Peyer's patch (tissue), 4 donors: ENCODE measurements at regions not wholly inside any gene's neighbourhood (a gene's known extent, or its start where the extent isn't known, plus 50 kb on each side); places are given as distances from the start of the nearest gene placed in this dataset.

Experiments used
- DNase-seq, 3 donors: peaks; one replicate each; pipeline ENCODE4 v3.0.0-alpha.2; 2017 to 2019
- H3K27ac ChIP-seq, 4 donors: fragments of 200-600 bp; sonication (generic); one replicate each; pipeline ENCODE4 v1.5.1; 2016 to 2019
- H3K27me3 ChIP-seq, 2 donors: fragments of 200-600 bp; sonication (generic); one replicate each; pipeline ENCODE4 v1.5.1; 2019
- H3K36me3 ChIP-seq, 3 donors: fragments of 200-600 bp; sonication (generic); one replicate each; pipeline ENCODE4 v1.5.1; 2016 to 2019
- H3K4me1 ChIP-seq, 4 donors: fragments of 200-600 bp; sonication (generic); one replicate each; pipeline ENCODE4 v1.5.1; 2016 to 2019
- H3K4me3 ChIP-seq, 4 donors: fragments of 200-600 bp; sonication (generic); 1 replicate in 3 of 4; 2 replicates in 1 of 4; pipeline ENCODE4 v1.5.1; 2016 to 2019; ENCODE audit warnings: mild to moderate bottlenecking in 1 of 4
- H3K9me3 ChIP-seq, 4 donors: fragments of 200-600 bp; sonication (generic); one replicate each; pipeline ENCODE4 v1.5.1; 2016 to 2019; ENCODE audit warnings: mild to moderate bottlenecking in 1 of 4
- POLR2A ChIP-seq, 2 donors: fragments of 450-650 bp; IDR thresholded peaks; one replicate each; pipeline ENCODE4 v1.5.1; 2017; ENCODE audit warnings: antibody characterized with exemption in 2 of 2, mild to moderate bottlenecking in 2 of 2, moderate library complexity in 2 of 2
- TF ChIP-seq, protein P1 (sequence below), 6 experiments: fragments of 450-650 bp in 4 of 6; fragments of 200-600 bp in 2 of 6; sonication (generic) in 1 of 6; IDR thresholded peaks; one replicate each; pipeline ENCODE4 v1.5.1; 2017 to 2019; ENCODE audit warnings: antibody characterized with exemption in 6 of 6, mild to moderate bottlenecking in 3 of 6, moderate library complexity in 1 of 6

DNA sequence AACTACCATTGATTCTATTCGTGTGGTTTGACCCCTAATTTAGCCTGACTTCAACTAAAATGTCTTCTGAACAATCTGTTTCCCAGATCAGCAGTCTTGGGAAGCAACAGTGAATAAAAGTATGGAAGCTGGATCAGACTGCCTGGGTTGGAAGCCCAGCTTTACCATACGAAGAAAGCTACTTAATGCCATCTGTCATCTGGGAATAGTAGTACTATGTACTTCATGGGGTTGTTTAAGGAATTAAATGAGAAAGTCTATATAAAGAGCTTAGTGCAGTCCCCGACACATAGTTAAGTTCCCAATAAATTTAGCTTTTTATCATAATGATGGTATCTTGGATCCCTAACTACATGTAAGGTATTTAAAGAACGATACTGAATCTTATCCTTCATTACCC is 151.5 kb upstream of the ERCC4 start:
- Histone ChIP-seq H3K36me3 (no peaks in the 10 kb centered on the region), H3K4me1 (no peaks in the 10 kb centered on the region), H3K4me3 (no peak overlapping the region), H3K9me3 (no peaks in the 10 kb centered on the region), H3K27me3 (no peaks in the 10 kb centered on the region), H3K27ac (no peak overlapping the region)
- no peak for DNase-seq
- no peak for TF ChIP-seq POLR2A (IDR thresholded peaks at IDR 0.05)
- TF ChIP-seq, protein P1, sequence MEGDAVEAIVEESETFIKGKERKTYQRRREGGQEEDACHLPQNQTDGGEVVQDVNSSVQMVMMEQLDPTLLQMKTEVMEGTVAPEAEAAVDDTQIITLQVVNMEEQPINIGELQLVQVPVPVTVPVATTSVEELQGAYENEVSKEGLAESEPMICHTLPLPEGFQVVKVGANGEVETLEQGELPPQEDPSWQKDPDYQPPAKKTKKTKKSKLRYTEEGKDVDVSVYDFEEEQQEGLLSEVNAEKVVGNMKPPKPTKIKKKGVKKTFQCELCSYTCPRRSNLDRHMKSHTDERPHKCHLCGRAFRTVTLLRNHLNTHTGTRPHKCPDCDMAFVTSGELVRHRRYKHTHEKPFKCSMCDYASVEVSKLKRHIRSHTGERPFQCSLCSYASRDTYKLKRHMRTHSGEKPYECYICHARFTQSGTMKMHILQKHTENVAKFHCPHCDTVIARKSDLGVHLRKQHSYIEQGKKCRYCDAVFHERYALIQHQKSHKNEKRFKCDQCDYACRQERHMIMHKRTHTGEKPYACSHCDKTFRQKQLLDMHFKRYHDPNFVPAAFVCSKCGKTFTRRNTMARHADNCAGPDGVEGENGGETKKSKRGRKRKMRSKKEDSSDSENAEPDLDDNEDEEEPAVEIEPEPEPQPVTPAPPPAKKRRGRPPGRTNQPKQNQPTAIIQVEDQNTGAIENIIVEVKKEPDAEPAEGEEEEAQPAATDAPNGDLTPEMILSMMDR (IDR thresholded peaks at IDR 0.05) = no peak

DNA sequence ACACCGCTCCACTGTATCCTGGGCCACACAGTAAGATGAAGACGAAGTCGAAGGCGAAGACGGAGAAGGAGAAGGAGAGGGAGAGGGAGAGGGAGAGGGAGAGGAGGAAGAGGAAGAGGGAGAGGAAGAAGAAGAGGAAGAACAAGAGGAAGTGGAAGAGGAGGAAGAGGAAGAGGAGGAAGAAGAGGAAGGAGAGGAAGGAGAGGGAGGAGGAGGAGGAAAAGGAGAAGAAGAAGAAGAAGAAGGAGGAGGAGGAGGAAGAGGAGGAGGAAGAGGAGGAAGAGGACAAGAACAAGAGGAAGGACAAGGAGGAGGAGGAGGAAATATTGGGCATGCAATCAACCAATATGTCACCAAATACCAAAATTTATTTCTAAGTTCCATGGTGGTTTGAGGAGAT is 149.5 kb upstream of the ERCC4 start:
- DNase-seq = no peak
- no peak overlapping the region for H3K27ac ChIP-seq

DNA sequence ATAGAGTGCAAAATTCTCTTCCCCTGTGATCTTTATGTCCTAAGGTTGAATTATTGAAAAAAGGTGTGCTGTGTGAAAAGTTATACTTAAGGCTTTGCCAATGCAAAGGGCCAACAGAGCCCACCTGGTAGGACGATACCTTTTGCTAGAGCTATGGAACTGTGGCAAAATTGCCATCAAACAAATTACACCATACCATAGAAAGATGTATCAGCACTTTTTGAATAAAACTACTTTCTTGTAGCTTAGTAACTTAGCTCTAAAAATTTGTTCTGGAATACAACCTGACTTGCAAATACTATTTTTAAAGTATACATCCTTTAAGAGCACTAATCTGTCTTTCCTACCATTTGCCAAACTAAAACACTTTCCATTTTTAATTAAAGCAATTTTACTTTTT is 147.2 kb upstream of the ERCC4 start:
- no peak for DNase-seq
- H3K4me3 ChIP-seq = no peak overlapping the region
- H3K4me1 ChIP-seq = no peaks in the 10 kb centered on the region
- H3K27me3 ChIP-seq = no peaks in the 10 kb centered on the region
- no peak overlapping the region for H3K27ac ChIP-seq
- H3K36me3 ChIP-seq = no peaks in the 10 kb centered on the region
- H3K9me3 ChIP-seq = no peaks in the 10 kb centered on the region
- no peak for TF ChIP-seq POLR2A (IDR thresholded peaks at IDR 0.05)
- TF ChIP-seq, protein P1 (IDR thresholded peaks at IDR 0.05) = no peak

More for the DNA sequence above, 149.5 kb upstream of the ERCC4 start:
- H3K4me3 ChIP-seq = no peak overlapping the region
- H3K27me3 ChIP-seq = no peaks in the 10 kb centered on the region
- H3K9me3 ChIP-seq = no peaks in the 10 kb centered on the region
- H3K36me3 ChIP-seq = no peaks in the 10 kb centered on the region
- TF ChIP-seq, protein P1 (IDR thresholded peaks at IDR 0.05) = no peak
- no peak for TF ChIP-seq POLR2A (IDR thresholded peaks at IDR 0.05)
- no peaks in the 10 kb centered on the region for H3K4me1 ChIP-seq

DNA sequence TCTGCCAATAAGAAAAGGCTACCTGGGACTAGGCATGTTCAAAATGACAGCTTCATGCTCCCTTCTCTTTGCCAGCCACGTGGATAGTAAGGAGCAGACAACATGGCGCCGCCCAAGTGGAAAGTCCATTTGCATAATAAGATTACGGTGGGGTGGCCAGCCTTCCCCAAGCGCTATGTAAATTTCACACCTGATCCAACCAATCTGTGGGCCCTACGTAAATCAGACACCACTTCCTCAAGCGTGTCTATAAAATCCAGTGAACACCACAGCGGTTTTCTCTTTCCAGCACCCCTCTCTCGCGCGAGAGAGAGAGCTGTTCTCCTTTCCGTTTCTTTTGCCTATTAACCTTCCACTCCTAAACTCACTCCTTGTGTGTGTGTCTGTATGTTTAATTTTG is 140.3 kb upstream of the ERCC4 start:
- H3K27ac ChIP-seq = no peak overlapping the region
- no peaks in the 10 kb centered on the region for H3K9me3 ChIP-seq
- DNase-seq = no peak
- H3K4me3 ChIP-seq = no peak overlapping the region
- no peaks in the 10 kb centered on the region for H3K36me3 ChIP-seq
- H3K27me3 ChIP-seq = no peaks in the 10 kb centered on the region
- no peaks in the 10 kb centered on the region for H3K4me1 ChIP-seq
- TF ChIP-seq, protein P1 (IDR thresholded peaks at IDR 0.05) = no peak
- no peak for TF ChIP-seq POLR2A (IDR thresholded peaks at IDR 0.05)

DNA sequence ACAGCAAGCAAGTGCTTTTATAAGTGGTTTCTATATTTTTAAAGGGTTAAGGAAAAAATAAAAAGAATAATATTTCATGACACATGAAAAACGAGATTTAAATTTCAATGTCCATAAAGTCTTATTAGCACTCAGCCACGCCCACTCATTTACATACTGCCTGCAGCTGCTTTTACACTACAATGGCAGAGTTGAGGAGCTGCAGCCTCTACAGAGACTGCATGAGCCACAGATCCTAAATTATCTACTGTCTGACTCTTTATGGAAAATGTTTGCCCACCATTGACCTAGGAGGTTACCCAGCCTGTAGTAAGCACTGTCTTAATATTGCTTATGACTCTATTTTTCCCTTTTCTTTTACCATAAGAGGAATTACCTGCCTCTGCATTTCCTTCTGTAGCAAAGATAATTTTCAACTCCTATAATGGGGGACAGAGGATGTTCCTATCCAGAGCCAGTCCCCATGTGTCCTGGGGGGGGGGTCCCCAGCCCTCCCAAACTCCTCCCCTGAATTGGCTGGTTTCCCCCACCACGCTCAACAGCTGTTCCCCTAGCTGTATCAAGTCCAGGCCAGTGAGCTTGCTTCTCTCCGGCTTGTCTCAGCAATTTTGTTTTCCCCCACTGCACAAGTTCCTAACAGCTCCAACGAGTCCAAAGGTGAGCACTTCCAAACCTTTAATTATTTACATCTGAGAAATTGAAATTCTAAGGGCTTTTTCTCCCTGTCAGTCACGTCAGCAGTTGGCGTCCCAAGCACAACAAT is 139.4 kb upstream of the ERCC4 start:
- DNase-seq = no peak
- Histone ChIP-seq H3K9me3 (no peaks in the 10 kb centered on the region), H3K4me1 (no peaks in the 10 kb centered on the region), H3K4me3 (no peak overlapping the region), H3K27ac (no peak overlapping the region), H3K27me3 (no peaks in the 10 kb centered on the region), H3K36me3 (no peaks in the 10 kb centered on the region)
- TF ChIP-seq, protein P1 (IDR thresholded peaks at IDR 0.05) = no peak
- no peak for TF ChIP-seq POLR2A (IDR thresholded peaks at IDR 0.05)
